ENCODE measurements at regions not wholly inside any gene's neighbourhood (a gene's known extent, or its start where the extent isn't known, plus 50 kb on each side); places are given as distances from the start of the nearest gene placed in this dataset.

DNA sequence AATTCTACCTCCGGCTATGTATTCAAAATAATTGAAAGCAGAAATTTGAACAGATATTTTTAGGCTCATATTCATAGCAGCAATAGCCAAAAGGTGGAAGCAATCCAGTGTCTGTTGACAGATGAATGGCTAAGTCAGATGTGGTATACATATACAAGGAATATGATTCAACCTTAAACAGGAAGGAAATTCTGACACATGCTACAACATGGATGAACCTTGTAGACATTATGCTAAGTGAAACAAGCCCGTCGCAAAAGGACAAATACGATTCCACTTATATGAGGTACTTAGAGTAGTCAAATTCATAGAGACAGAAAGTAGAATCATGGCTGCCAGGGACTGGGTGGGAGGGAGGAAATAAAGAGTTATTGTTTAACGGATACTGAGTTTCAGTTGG lies 331.6 kb downstream of the PCNX1 start:
- TF ChIP-seq POLR2A (IDR thresholded peaks at IDR 0.05): no peak
- TF ChIP-seq, protein P1, sequence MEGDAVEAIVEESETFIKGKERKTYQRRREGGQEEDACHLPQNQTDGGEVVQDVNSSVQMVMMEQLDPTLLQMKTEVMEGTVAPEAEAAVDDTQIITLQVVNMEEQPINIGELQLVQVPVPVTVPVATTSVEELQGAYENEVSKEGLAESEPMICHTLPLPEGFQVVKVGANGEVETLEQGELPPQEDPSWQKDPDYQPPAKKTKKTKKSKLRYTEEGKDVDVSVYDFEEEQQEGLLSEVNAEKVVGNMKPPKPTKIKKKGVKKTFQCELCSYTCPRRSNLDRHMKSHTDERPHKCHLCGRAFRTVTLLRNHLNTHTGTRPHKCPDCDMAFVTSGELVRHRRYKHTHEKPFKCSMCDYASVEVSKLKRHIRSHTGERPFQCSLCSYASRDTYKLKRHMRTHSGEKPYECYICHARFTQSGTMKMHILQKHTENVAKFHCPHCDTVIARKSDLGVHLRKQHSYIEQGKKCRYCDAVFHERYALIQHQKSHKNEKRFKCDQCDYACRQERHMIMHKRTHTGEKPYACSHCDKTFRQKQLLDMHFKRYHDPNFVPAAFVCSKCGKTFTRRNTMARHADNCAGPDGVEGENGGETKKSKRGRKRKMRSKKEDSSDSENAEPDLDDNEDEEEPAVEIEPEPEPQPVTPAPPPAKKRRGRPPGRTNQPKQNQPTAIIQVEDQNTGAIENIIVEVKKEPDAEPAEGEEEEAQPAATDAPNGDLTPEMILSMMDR (IDR thresholded peaks at IDR 0.05 in 4 of 5, conservative IDR thresholded peaks at IDR 0.05 in 1 of 5): no peak

Data from gastrocnemius medialis (tissue), 4 donors.